SK-N-SH treated with all-trans-retinoic acid at 6 μM for 48 hours (cell line): ENCODE measurements at regions not wholly inside any gene's neighbourhood (a gene's known extent, or its start where the extent isn't known, plus 50 kb on each side); places are given as distances from the start of the nearest gene placed in this dataset.

Experiments
- ARNTL ChIP-seq: fragments of 450-650 bp; formaldehyde crosslinking; IDR thresholded peaks from 2 replicates; pipeline ENCODE4 v1.5.0; 2020; ENCODE audit warnings: low read depth, mild to moderate bottlenecking, moderate library complexity, borderline replicate concordance
- OSR1 ChIP-seq: fragments of 250-450 bp; sonication (Bioruptor Pico); IDR thresholded peaks from 2 replicates; pipeline ENCODE4 v1.8.0; 2022; ENCODE audit warnings: moderate library complexity, mild to moderate bottlenecking, inconsistent platforms
- PATZ1 ChIP-seq: fragments of 250-450 bp; sonication (Bioruptor Pico); IDR thresholded peaks from 2 replicates; pipeline ENCODE4 v1.8.0; 2020; ENCODE audit warnings: mild to moderate bottlenecking, moderate library complexity, borderline replicate concordance
- RARB ChIP-seq: fragments of 250-450 bp; sonication (Bioruptor Pico); IDR thresholded peaks from 2 replicates; pipeline ENCODE4 v1.8.0; 2021; ENCODE audit warnings: mild to moderate bottlenecking, moderate library complexity
- TCF4 ChIP-seq: fragments of 250-450 bp; sonication (Bioruptor Pico); IDR thresholded peaks from 2 replicates; pipeline ENCODE4 v1.8.0; 2021; ENCODE audit warnings: mild to moderate bottlenecking, moderate library complexity, borderline replicate concordance
- ZC3H10 ChIP-seq: fragments of 250-450 bp; sonication (Bioruptor Pico); IDR thresholded peaks from 2 replicates; pipeline ENCODE4 v1.5.1; 2021; ENCODE audit warnings: mild to moderate bottlenecking, moderate library complexity
- ZFP30 ChIP-seq: fragments of 450-650 bp; formaldehyde crosslinking; IDR thresholded peaks from 2 replicates; pipeline ENCODE4 v1.5.0; 2022; ENCODE audit warnings: mild to moderate bottlenecking, moderate library complexity
- ZNF565 ChIP-seq: fragments of 450-650 bp; formaldehyde crosslinking; conservative IDR thresholded peaks from 2 replicates; pipeline ENCODE4 v1.5.0; 2020; ENCODE audit warnings: low read depth, mild to moderate bottlenecking, moderate library complexity
- ZNF70 ChIP-seq: fragments of 450-650 bp; formaldehyde crosslinking; IDR thresholded peaks from 2 replicates; pipeline ENCODE4 v1.5.0; 2020; ENCODE audit warnings: mild to moderate bottlenecking, moderate library complexity

GRCh38 chr5:5560016-5560415 is 137.5 kb downstream of the ICE1 start:
- TF ChIP-seq ZFP30 (CRISPR knock-in tag) = no peak
- no peak for TF ChIP-seq OSR1 (CRISPR knock-in tag)
- no peak for TF ChIP-seq ZC3H10 (CRISPR knock-in tag)
- TF ChIP-seq ZNF565 (CRISPR knock-in tag) = no peak
- TF ChIP-seq PATZ1 = no peak
- no peak for TF ChIP-seq TCF4 (CRISPR knock-in tag)
- TF ChIP-seq RARB (CRISPR knock-in tag) = no peak
- TF ChIP-seq ZNF70 (CRISPR knock-in tag) = no peak
- TF ChIP-seq ARNTL = no peak
